H9 (cell line): ENCODE measurements at regions not wholly inside any gene's neighbourhood (a gene's known extent, or its start where the extent isn't known, plus 50 kb on each side); places are given as distances from the start of the nearest gene placed in this dataset.
A peak's percentile ranks its signal among the peaks of the same experiment; 100 is the strongest.
"Not testable (repeated sequence)": the region's sequence is repeated elsewhere in the genome, so short reads cannot be mapped to it uniquely, and the experiment has no call there.

Experiments
- DNase-seq: peaks from one replicate; pipeline ENCODE4 v3.0.0-alpha.2; 2017
- H2AFZ ChIP-seq: one replicate; pipeline ENCODE4 v1.6.1; 2013; ENCODE audit warnings: mild to moderate bottlenecking, low read length, control low read depth, moderate library complexity
- H2AK5ac ChIP-seq: 2 replicates; pipeline ENCODE4 v1.6.1; 2013; ENCODE audit warnings: low read length, control low read depth, mixed read lengths; ENCODE audit not compliant: insufficient read length
- H2BK120ac ChIP-seq: one replicate; pipeline ENCODE4 v1.6.1; 2013; ENCODE audit warnings: low read depth, mild to moderate bottlenecking, low read length, control low read depth, inconsistent platforms; ENCODE audit not compliant: poor library complexity, severe bottlenecking
- H2BK12ac ChIP-seq: 2 replicates; pipeline ENCODE4 v1.6.1; 2013; ENCODE audit warnings: low read length, control low read depth, mixed read lengths, low read depth; ENCODE audit not compliant: insufficient read length
- H2BK15ac ChIP-seq: 2 replicates; pipeline ENCODE4 v1.6.1; 2013; ENCODE audit warnings: low read depth, low read length, control low read depth
- H2BK20ac ChIP-seq: one replicate; pipeline ENCODE4 v1.6.1; 2013; ENCODE audit warnings: low read depth, mild to moderate bottlenecking, low read length, control low read depth, inconsistent platforms; ENCODE audit not compliant: poor library complexity, severe bottlenecking
- H2BK5ac ChIP-seq: 2 replicates; pipeline ENCODE4 v1.6.1; 2013; ENCODE audit warnings: low read length, control low read depth, mixed read lengths; ENCODE audit not compliant: insufficient read length
- H3K14ac ChIP-seq: 2 replicates; pipeline ENCODE4 v1.6.1; 2013; ENCODE audit warnings: low read length, control low read depth; ENCODE audit not compliant: insufficient read depth
- H3K18ac ChIP-seq: 2 replicates; pipeline ENCODE4 v1.6.1; 2013; ENCODE audit warnings: low read depth, mild to moderate bottlenecking, mixed read lengths, low read length, control low read depth; ENCODE audit not compliant: insufficient read length
- H3K23ac ChIP-seq: 2 replicates; pipeline ENCODE4 v1.6.1; 2013; ENCODE audit warnings: low read length, control low read depth, mixed read lengths, low read depth; ENCODE audit not compliant: insufficient read length
- H3K23me2 ChIP-seq: 2 replicates; pipeline ENCODE4 v1.6.1; 2013; ENCODE audit warnings: low read depth, mild to moderate bottlenecking, mixed read lengths, low read length, control low read depth; ENCODE audit not compliant: insufficient read length, poor library complexity, severe bottlenecking
- H3K27ac ChIP-seq: 2 replicates; pipeline ENCODE4 v1.5.1; 2013; ENCODE audit warnings: low read length, control low read depth, mixed read lengths, low read depth; ENCODE audit not compliant: insufficient read length
- H3K27me3 ChIP-seq: 2 replicates; pipeline ENCODE4 v1.6.1; 2013; ENCODE audit warnings: low read length, control low read depth, inconsistent platforms; ENCODE audit not compliant: insufficient read depth
- H3K4ac ChIP-seq: 2 replicates; pipeline ENCODE4 v1.6.1; 2013; ENCODE audit warnings: low read depth, mild to moderate bottlenecking, control low read depth, inconsistent platforms, low read length, moderate library complexity
- H3K4me1 ChIP-seq: 2 replicates; pipeline ENCODE4 v1.6.1; 2013; ENCODE audit warnings: low read length, control low read depth, inconsistent platforms; ENCODE audit not compliant: insufficient read depth
- H3K4me2 ChIP-seq: 2 replicates; pipeline ENCODE4 v1.6.1; 2013; ENCODE audit warnings: low read length, control low read depth, mixed read lengths; ENCODE audit not compliant: insufficient read length, insufficient read depth
- H3K56ac ChIP-seq: 2 replicates; pipeline ENCODE4 v1.6.1; 2013; ENCODE audit warnings: low read depth, mild to moderate bottlenecking, mixed read lengths, low read length, control low read depth; ENCODE audit not compliant: insufficient read length
- H3K79me1 ChIP-seq: 2 replicates; pipeline ENCODE4 v1.6.1; 2013; ENCODE audit warnings: low read depth, mild to moderate bottlenecking, moderate library complexity, low read length, control low read depth, inconsistent platforms; ENCODE audit not compliant: insufficient read depth, poor library complexity, severe bottlenecking
- H3K79me2 ChIP-seq: 2 replicates; pipeline ENCODE4 v1.6.1; 2013; ENCODE audit warnings: low read length, control low read depth, inconsistent platforms; ENCODE audit not compliant: insufficient read depth
- H3K9ac ChIP-seq: 2 replicates; pipeline ENCODE4 v1.6.1; 2013; ENCODE audit warnings: low read length, control low read depth, mixed read lengths; ENCODE audit not compliant: insufficient read length; ENCODE audit errors: extremely low read depth
- H3K9me3 ChIP-seq: one replicate; pipeline ENCODE4 v1.6.1; 2013; ENCODE audit warnings: low read depth, low read length, inconsistent platforms; ENCODE audit not compliant: control insufficient read depth
- H3T11ph ChIP-seq: one replicate; pipeline ENCODE4 v1.6.1; 2013; ENCODE audit warnings: mild to moderate bottlenecking, low read length, control low read depth, inconsistent platforms
- H4K20me1 ChIP-seq: one replicate; pipeline ENCODE4 v1.6.1; 2013; ENCODE audit not compliant: control insufficient read depth, insufficient read length, insufficient read depth
- H4K5ac ChIP-seq: 2 replicates; pipeline ENCODE4 v1.6.1; 2013; ENCODE audit warnings: low read depth, mild to moderate bottlenecking, mixed read lengths, low read length, control low read depth; ENCODE audit not compliant: insufficient read length
- H4K8ac ChIP-seq: replicated peaks from 2 replicates; pipeline ENCODE4 v1.6.1; 2013; ENCODE audit warnings: low read length, control low read depth, mixed read lengths, low read depth; ENCODE audit not compliant: insufficient read length
- H4K91ac ChIP-seq: 2 replicates; pipeline ENCODE4 v1.6.1; 2013; ENCODE audit warnings: low read depth, mild to moderate bottlenecking, moderate library complexity, mixed read lengths, low read length, control low read depth; ENCODE audit not compliant: insufficient read length
- H3K27ac Mint-ChIP-seq, 3 experiments: 2 replicates in 2 of 3; 3 replicates in 1 of 3; pipeline ENCODE4 v1.8.0; 2020 to 2021; ENCODE audit warnings: mixed read lengths in 3 of 3, mild to moderate bottlenecking in 1 of 3, moderate library complexity in 1 of 3
- H3K27me3 Mint-ChIP-seq: 2 replicates; pipeline ENCODE4 v1.8.0; 2021; ENCODE audit warnings: low read depth, mild to moderate bottlenecking, moderate library complexity, mixed read lengths
- H3K36me3 Mint-ChIP-seq, 3 experiments: 2 replicates in 2 of 3; 3 replicates in 1 of 3; pipeline ENCODE4 v1.8.0; 2020 to 2021; ENCODE audit warnings: low read depth in 3 of 3, mixed read lengths in 3 of 3; ENCODE audit not compliant: insufficient read depth in 1 of 3
- H3K4me1 Mint-ChIP-seq, 2 experiments: 2 replicates each; pipeline ENCODE4 v1.8.0; 2020; ENCODE audit warnings: mixed read lengths in 2 of 2
- H3K4me3 Mint-ChIP-seq, 2 experiments: 2 replicates in 1 of 2; 3 replicates in 1 of 2; pipeline ENCODE4 v1.8.0; 2020 to 2021; ENCODE audit warnings: mild to moderate bottlenecking in 2 of 2, mixed read lengths in 2 of 2, moderate library complexity in 1 of 2
- H3K9me3 Mint-ChIP-seq, 2 experiments: 2 replicates in 1 of 2; 3 replicates in 1 of 2; pipeline ENCODE4 v1.8.0; 2020; ENCODE audit warnings: mild to moderate bottlenecking in 2 of 2, mixed read lengths in 2 of 2, moderate library complexity in 1 of 2
- WGBS: extraction: QIAGEN DNeasy Blood & Tissue Kit; methylation state at CpG from one replicate; pipeline ENCODE4 v1.1.7; 2013; ENCODE audit warnings: missing lambda C conversion rate, low lambda C conversion rate, mixed read lengths; ENCODE audit not compliant: insufficient read length; ENCODE audit errors: extremely low coverage; 5-methylcytosine and 5-hydroxymethylcytosine counted together

DNA sequence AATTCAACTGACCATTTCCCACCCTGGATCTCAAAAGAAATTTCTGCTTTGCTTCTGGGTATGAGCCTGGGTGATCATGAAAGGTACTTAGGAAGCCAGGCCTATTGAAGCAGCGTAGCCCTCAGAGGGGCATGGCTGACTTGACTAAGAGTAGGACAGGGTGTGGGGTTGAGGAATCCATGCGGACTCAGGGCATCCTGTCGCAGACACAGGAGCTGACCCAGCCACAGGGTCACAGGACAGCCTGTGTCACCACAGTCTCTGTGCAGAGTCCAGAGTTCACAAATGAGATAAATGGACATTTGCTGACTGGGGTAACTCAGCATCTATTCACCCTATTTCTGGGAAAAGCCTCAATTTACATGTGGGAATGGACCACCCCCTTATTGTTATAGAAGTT, 262.3 kb downstream of the CEP170 start:
- not testable (repeated sequence) for H2BK120ac ChIP-seq, H3K56ac ChIP-seq, H3K27ac Mint-ChIP-seq, H3K36me3 Mint-ChIP-seq, H3K23ac ChIP-seq, H3K4me2 ChIP-seq, H4K91ac ChIP-seq, H3K27me3 Mint-ChIP-seq, H3K79me2 ChIP-seq, H3K4me1 ChIP-seq, H2BK15ac ChIP-seq, H3K9me3 Mint-ChIP-seq, H3K27me3 ChIP-seq, H3K18ac ChIP-seq, H3K4me1 Mint-ChIP-seq, H3K9ac ChIP-seq, H2BK12ac ChIP-seq, H3K79me1 ChIP-seq, H2BK20ac ChIP-seq, DNase-seq, H2AFZ ChIP-seq, H4K5ac ChIP-seq, H4K20me1 ChIP-seq, H3T11ph ChIP-seq, H3K14ac ChIP-seq, H4K8ac ChIP-seq, H3K4ac ChIP-seq, H3K27ac ChIP-seq, H3K4me3 Mint-ChIP-seq, H2AK5ac ChIP-seq, H3K9me3 ChIP-seq, H2BK5ac ChIP-seq, H3K23me2 ChIP-seq
- WGBS: no CpG with 5 or more reads among the region's 3 CpGs

- H3K4me3 Mint-ChIP-seq, H3K9ac ChIP-seq, H2AK5ac ChIP-seq, H3K18ac ChIP-seq, H3K79me1 ChIP-seq, H3K23ac ChIP-seq, H4K20me1 ChIP-seq, H3K27me3 Mint-ChIP-seq, H2BK20ac ChIP-seq, H3K27ac ChIP-seq, H3K56ac ChIP-seq, H2AFZ ChIP-seq, H3K4me1 Mint-ChIP-seq, H3K4ac ChIP-seq, H4K8ac ChIP-seq, H3K14ac ChIP-seq, H2BK12ac ChIP-seq, H3K27me3 ChIP-seq, H3K4me2 ChIP-seq, H3K79me2 ChIP-seq, H4K5ac ChIP-seq, H2BK5ac ChIP-seq, DNase-seq, H4K91ac ChIP-seq, H3T11ph ChIP-seq, H3K4me1 ChIP-seq, H2BK120ac ChIP-seq, H3K9me3 Mint-ChIP-seq, H3K9me3 ChIP-seq, H3K23me2 ChIP-seq, H3K36me3 Mint-ChIP-seq, H2BK15ac ChIP-seq: not testable (repeated sequence)
- peak overlapping the region in 1 of 3 experiments; percentile 60; a peak in 1 of 7 replicates for H3K27ac Mint-ChIP-seq
- no CpG with 5 or more reads among the region's 3 CpGs for WGBS
These were observed 270.0 kb downstream of the CEP170 start for GRCh38 chr1:242985096-242985495.
